HEK293 (cell line): ENCODE measurements at regions not wholly inside any gene's neighbourhood (a gene's known extent, or its start where the extent isn't known, plus 50 kb on each side); places are given as distances from the start of the nearest gene placed in this dataset.

Experiments
- CTCF ChIA-PET: fragments of 350-600 bp; formaldehyde crosslinking; extraction: SDS; loops from one replicate; lab custom pipeline; 2021; ENCODE audit warnings: antibody characterized with exemption; lab: Yijun Ruan, JAX
- POLR2A ChIA-PET: fragments of 300-600 bp; formaldehyde crosslinking; extraction: SDS; loops from one replicate; lab custom pipeline; 2020; ENCODE audit warnings: antibody characterized with exemption, inconsistent platforms; lab: Yijun Ruan, JAX
- H3K27ac ChIP-seq: fragments of 200-500 bp; sonication (Bioruptor generic); 2 replicates; pipeline ENCODE4 v1.5.1; 2014; ENCODE audit warnings: low read depth, low read length, control low read depth, inconsistent platforms; ENCODE audit errors: extremely low read depth
- H3K36me3 ChIP-seq, 2 experiments: fragments of 200-500 bp in 1 of 2; sonication (Bioruptor generic) in 1 of 2; 1 replicate in 1 of 2; 2 replicates in 1 of 2; pipeline ENCODE4 v1.5.1; 2014 to 2017; ENCODE audit warnings: inconsistent platforms in 2 of 2, low read length in 2 of 2; ENCODE audit not compliant: control insufficient read depth in 2 of 2, insufficient read depth in 1 of 2
- H3K4me1 ChIP-seq: fragments of 200-500 bp; sonication (Bioruptor generic); 2 replicates; pipeline ENCODE4 v1.5.1; 2014; ENCODE audit warnings: mild to moderate bottlenecking, low read length, inconsistent platforms; ENCODE audit not compliant: control insufficient read depth, insufficient read depth
- H3K4me3 ChIP-seq: 2 replicates; pipeline ENCODE4 v1.5.1; 2011; ENCODE audit warnings: low read depth, mild to moderate bottlenecking, control low read depth, low read length, moderate library complexity
- H3K9me3 ChIP-seq: fragments of 200-500 bp; sonication (Bioruptor generic); 2 replicates; pipeline ENCODE4 v1.5.1; 2014; ENCODE audit warnings: low read depth, low read length, inconsistent platforms; ENCODE audit not compliant: control insufficient read depth, insufficient read depth
- ATF2 ChIP-seq: fragments of 450-650 bp; formaldehyde crosslinking; IDR thresholded peaks from 2 replicates; pipeline ENCODE4 v1.5.1; 2016; ENCODE audit warnings: missing biosample characterization, missing genetic modification characterization, low read depth
- ELK4 ChIP-seq: IDR thresholded peaks from 2 replicates; pipeline ENCODE4 v1.6.1; 2011; ENCODE audit warnings: mild to moderate bottlenecking, low read depth, low read length, borderline replicate concordance
- FEZF1 ChIP-seq: fragments of 450-650 bp; formaldehyde crosslinking; IDR thresholded peaks from 2 replicates; pipeline ENCODE4 v1.5.1; 2016; ENCODE audit warnings: missing biosample characterization, missing genetic modification characterization
- PRDM10 ChIP-seq: fragments of 450-650 bp; formaldehyde crosslinking; IDR thresholded peaks from 2 replicates; pipeline ENCODE4 v1.5.1; 2016; ENCODE audit warnings: missing biosample characterization, missing genetic modification characterization
- SP3 ChIP-seq: fragments of 450-650 bp; formaldehyde crosslinking; IDR thresholded peaks from 2 replicates; pipeline ENCODE4 v1.5.1; 2016; ENCODE audit warnings: missing biosample characterization, missing genetic modification characterization
- ZBTB1 ChIP-seq: fragments of 450-650 bp; formaldehyde crosslinking; IDR thresholded peaks from 2 replicates; pipeline ENCODE4 v1.5.1; 2016; ENCODE audit warnings: missing biosample characterization, missing genetic modification characterization
- ZBTB11 ChIP-seq: fragments of 450-650 bp; formaldehyde crosslinking; conservative IDR thresholded peaks from 2 replicates; pipeline ENCODE4 v1.5.1; 2016; ENCODE audit warnings: low read depth, missing biosample characterization, missing genetic modification characterization
- ZFP3 ChIP-seq: fragments of 450-650 bp; formaldehyde crosslinking; IDR thresholded peaks from 2 replicates; pipeline ENCODE4 v1.5.1; 2016; ENCODE audit warnings: low read depth, missing biosample characterization, missing genetic modification characterization
- ZNF23 ChIP-seq: fragments of 450-650 bp; formaldehyde crosslinking; IDR thresholded peaks from 2 replicates; pipeline ENCODE4 v1.5.1; 2016; ENCODE audit warnings: missing biosample characterization, missing genetic modification characterization, borderline replicate concordance
- ZNF335 ChIP-seq: fragments of 450-650 bp; formaldehyde crosslinking; conservative IDR thresholded peaks from 2 replicates; pipeline ENCODE4 v1.5.1; 2016; ENCODE audit warnings: missing biosample characterization, missing genetic modification characterization
- ZNF449 ChIP-seq: fragments of 450-650 bp; formaldehyde crosslinking; IDR thresholded peaks from 2 replicates; pipeline ENCODE4 v1.5.1; 2017; ENCODE audit warnings: missing biosample characterization, mild to moderate bottlenecking, missing genetic modification characterization, moderate library complexity
- ZNF596 ChIP-seq: fragments of 450-650 bp; IDR thresholded peaks from 2 replicates; pipeline ENCODE4 v1.5.0; 2018; ENCODE audit warnings: missing biosample characterization, mild to moderate bottlenecking, missing genetic modification characterization, moderate library complexity
- ZNF654 ChIP-seq: fragments of 450-650 bp; formaldehyde crosslinking; IDR thresholded peaks from 2 replicates; pipeline ENCODE4 v1.5.1; 2016; ENCODE audit warnings: low read depth, missing biosample characterization, missing genetic modification characterization
- ZNF670 ChIP-seq: fragments of 450-650 bp; formaldehyde crosslinking; IDR thresholded peaks from 2 replicates; pipeline ENCODE4 v1.5.1; 2016; ENCODE audit warnings: missing biosample characterization, missing genetic modification characterization, low read depth
- ZNF76 ChIP-seq: fragments of 450-650 bp; formaldehyde crosslinking; IDR thresholded peaks from 2 replicates; pipeline ENCODE4; 2016; ENCODE audit warnings: low read depth, missing biosample characterization, missing genetic modification characterization, borderline replicate concordance
- ZSCAN16 ChIP-seq: fragments of 450-650 bp; formaldehyde crosslinking; IDR thresholded peaks from 2 replicates; pipeline ENCODE4 v1.5.1; 2016; ENCODE audit warnings: missing biosample characterization, missing genetic modification characterization

- ChIA-PET CTCF (interaction anchor here (0.5 to 1.5 kb wide), 13 partner anchors 14 to 393 kb away, joined by 3 to 6 read pairs (median 3); no protein-coding TSS in a partner anchor), POLR2A (no interaction called here)
- no peak overlapping the region for H3K4me3 ChIP-seq
- H3K9me3 ChIP-seq, result no peaks in the 10 kb centered on the region
- H3K4me1 ChIP-seq, result no peaks in the 10 kb centered on the region
- no peaks in the 10 kb centered on the region for H3K36me3 ChIP-seq
- TF ChIP-seq ZNF654 (tag by site-specific recombination), result peak; percentile 43
- TF ChIP-seq ZFP3, result no peak
- no peak overlapping the region for H3K27ac ChIP-seq
Observed at GRCh38 chr4:180909279-180909678, 1333.9 kb upstream of the TENM3 start.

GRCh38 chr4:180913750-180914149, 1329.5 kb upstream of the TENM3 start:
- Histone ChIP-seq H3K4me1 (no peaks in the 10 kb centered on the region), H3K27ac (no peak overlapping the region), H3K36me3 (no peaks in the 10 kb centered on the region), H3K9me3 (no peaks in the 10 kb centered on the region), H3K4me3 (no peak overlapping the region)
- TF ChIP-seq ELK4 (no peak), FEZF1 (tag by site-specific recombination) (no peak), ZNF76 (tag by site-specific recombination) (no peak), ZNF670 (tag by site-specific recombination) (no peak), ZBTB11 (no peak), ZNF449 (tag by site-specific recombination) (no peak), ZBTB1 (tag by site-specific recombination) (no peak), ZSCAN16 (tag by site-specific recombination) (no peak), ATF2 (tag by site-specific recombination) (no peak), ZNF335 (no peak), ZNF596 (tag by site-specific recombination) (no peak), ZNF23 (tag by site-specific recombination) (no peak)
- ChIA-PET CTCF (no interaction called here), POLR2A (no interaction called here)

GRCh38 chr4:180923486-180923885, 1319.7 kb upstream of the TENM3 start:
- no peak overlapping the region for H3K27ac ChIP-seq
- H3K36me3 ChIP-seq, result no peaks in the 10 kb centered on the region
- H3K4me1 ChIP-seq, result no peaks in the 10 kb centered on the region
- no peak overlapping the region for H3K4me3 ChIP-seq
- POLR2A ChIA-PET, result no interaction called here
- TF ChIP-seq PRDM10 (no peak), SP3 (no peak), ZBTB11 (no peak)
- TF ChIP-seq, all 188 proteins: peak for 0
- no peaks in the 10 kb centered on the region for H3K9me3 ChIP-seq
- CTCF ChIA-PET, result interaction anchor here (0.9 kb wide), 1 partner anchor 15 kb away, joined by 5 read pairs; no protein-coding TSS in a partner anchor
